ENCODE measurements at regions not wholly inside any gene's neighbourhood (a gene's known extent, or its start where the extent isn't known, plus 50 kb on each side); places are given as distances from the start of the nearest gene placed in this dataset.
A peak's percentile ranks its signal among the peaks of the same experiment; 100 is the strongest.

GRCh38 chr18:60022671-60023276 is 123.0 kb downstream of the PMAIP1 start:
- no peak overlapping the region for H3K4me3 ChIP-seq (replicated peaks in 1 of 3)
- no peaks in the 10 kb centered on the region for H3K9me3 ChIP-seq
- intact Hi-C loops (cut with DNase I) = no loop called here
- H3K27ac ChIP-seq = no peak overlapping the region
- TF ChIP-seq CTCF (IDR thresholded peaks at IDR 0.05) = no peak
- no peak for TF ChIP-seq POLR2A (IDR thresholded peaks at IDR 0.05)
- no peaks in the 10 kb centered on the region for H3K36me3 ChIP-seq
- WGBS, 2 donors = 23 to 44% methylated on average over 2 of the region's 2 CpGs
- H3K4me1 ChIP-seq = peaks cover 6 to 12% of the 10 kb centered on the region in 2 donors
- no peaks in the 10 kb centered on the region for H3K27me3 ChIP-seq
- no peak for DNase-seq

GRCh38 chr18:60021556-60021955 is 121.8 kb downstream of the PMAIP1 start:
- TF ChIP-seq POLR2A (IDR thresholded peaks at IDR 0.05) = no peak
- no peak for TF ChIP-seq CTCF (IDR thresholded peaks at IDR 0.05)
- peaks cover 6 to 12% of the 10 kb centered on the region in 2 donors for H3K4me1 ChIP-seq

GRCh38 chr18:60020107-60020925 is 120.5 kb downstream of the PMAIP1 start:
- Histone ChIP-seq H3K9me3 (no peaks in the 10 kb centered on the region), H3K4me1 (peaks cover 6 to 12% of the 10 kb centered on the region in 2 donors), H3K27ac (no peak overlapping the region), H3K4me3 (replicated peaks in 1 of 3) (no peak overlapping the region), H3K36me3 (no peaks in the 10 kb centered on the region), H3K27me3 (no peaks in the 10 kb centered on the region)
- TF ChIP-seq POLR2A (IDR thresholded peaks at IDR 0.05) = no peak
- TF ChIP-seq CTCF (IDR thresholded peaks at IDR 0.05) = no peak
- 52 to 54% methylated on average over 7 of the region's 7 CpGs for WGBS, 2 donors
- intact Hi-C loops (cut with DNase I) = no loop called here
- peak; percentile 75 to 78 for DNase-seq

More at GRCh38 chr18:60021556-60021955, 121.8 kb downstream of the PMAIP1 start:
- intact Hi-C loops (cut with DNase I) = no loop called here
- H3K4me3 ChIP-seq (replicated peaks in 1 of 3) = no peak overlapping the region
- H3K36me3 ChIP-seq = no peaks in the 10 kb centered on the region
- H3K27me3 ChIP-seq = no peaks in the 10 kb centered on the region
- H3K27ac ChIP-seq = no peak overlapping the region
- no peaks in the 10 kb centered on the region for H3K9me3 ChIP-seq
- DNase-seq = no peak

- no peak for DNase-seq
- Histone ChIP-seq H3K36me3 (no peaks in the 10 kb centered on the region), H3K4me3 (replicated peaks in 1 of 3) (no peak overlapping the region), H3K9me3 (no peaks in the 10 kb centered on the region), H3K27ac (no peak overlapping the region), H3K27me3 (no peaks in the 10 kb centered on the region), H3K4me1 (peaks cover 6 to 12% of the 10 kb centered on the region in 2 donors)
- intact Hi-C loops (cut with DNase I) = no loop called here
- no peak for TF ChIP-seq POLR2A (IDR thresholded peaks at IDR 0.05)
- TF ChIP-seq CTCF (IDR thresholded peaks at IDR 0.05) = no peak
- 69 to 76% methylated on average over 4 of the region's 4 CpGs for WGBS, 2 donors
Observed at GRCh38 chr18:60019463-60019840, 119.7 kb downstream of the PMAIP1 start.
